MV-4-11 (cell line): ENCODE measurements at regions not wholly inside any gene's neighbourhood (a gene's known extent, or its start where the extent isn't known, plus 50 kb on each side); places are given as distances from the start of the nearest gene placed in this dataset.
"Not testable (repeated sequence)": the region's sequence is repeated elsewhere in the genome, so short reads cannot be mapped to it uniquely, and the experiment has no call there.

Experiments
- DNase-seq: peaks from one replicate; lab custom pipeline; 2025; lab: John Stamatoyannopoulos, UW

- no peak for DNase-seq
Observed at GRCh38 chr1:22332424-22332717, 119.3 kb upstream of the ZBTB40 start.

GRCh38 chr1:22332795-22333499 is 118.7 kb upstream of the ZBTB40 start:
- no peak for DNase-seq

- no peak for DNase-seq
Observed at GRCh38 chr1:22333516-22334121, 118.0 kb upstream of the ZBTB40 start.

- DNase-seq: no peak
Observed at GRCh38 chr1:22334860-22335550, 116.6 kb upstream of the ZBTB40 start.

DNA sequence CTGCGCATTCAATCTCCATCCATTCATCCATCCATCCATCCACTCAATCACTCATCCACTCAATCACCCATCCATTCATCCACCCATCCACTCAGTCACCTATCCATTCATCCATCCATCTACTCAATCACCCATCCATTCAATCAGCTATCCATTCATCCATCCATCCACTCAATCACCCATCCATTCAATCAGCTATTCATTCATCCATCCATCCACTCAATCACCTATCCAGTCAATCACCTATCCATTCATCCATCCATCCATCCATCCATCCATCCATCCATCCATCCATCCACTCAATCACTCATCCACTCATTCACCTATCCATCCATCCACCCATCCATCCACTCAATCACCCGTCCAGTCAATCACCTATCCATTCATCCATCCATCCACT is 115.4 kb upstream of the ZBTB40 start:
- DNase-seq: not testable (repeated sequence)

GRCh38 chr1:22336696-22337545 is 114.7 kb upstream of the ZBTB40 start:
- DNase-seq: not testable (repeated sequence)

GRCh38 chr1:22338071-22338765 is 113.4 kb upstream of the ZBTB40 start:
- DNase-seq: no peak

GRCh38 chr1:22339237-22339636 is 112.4 kb upstream of the ZBTB40 start:
- no peak for DNase-seq

DNA sequence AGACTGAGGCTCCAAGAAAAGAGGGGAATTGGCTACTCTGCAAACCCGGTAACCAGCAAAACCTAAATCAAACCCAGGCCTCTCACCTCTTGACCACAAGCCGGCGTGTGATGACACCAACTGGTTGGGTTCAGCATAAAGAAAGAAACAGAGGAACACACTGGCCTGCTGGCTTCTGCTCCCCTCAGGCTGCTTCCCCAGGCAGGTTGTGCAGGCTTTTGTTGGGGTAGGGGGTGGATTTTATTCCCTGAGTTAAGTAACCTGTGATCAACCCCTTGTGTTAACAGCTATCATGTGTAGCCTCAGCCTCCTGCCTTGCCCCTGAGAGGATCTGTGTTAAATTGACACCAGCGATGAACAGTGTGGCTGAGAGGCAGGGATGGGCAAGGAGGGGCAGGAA is 111.6 kb upstream of the ZBTB40 start:
- no peak for DNase-seq

DNA sequence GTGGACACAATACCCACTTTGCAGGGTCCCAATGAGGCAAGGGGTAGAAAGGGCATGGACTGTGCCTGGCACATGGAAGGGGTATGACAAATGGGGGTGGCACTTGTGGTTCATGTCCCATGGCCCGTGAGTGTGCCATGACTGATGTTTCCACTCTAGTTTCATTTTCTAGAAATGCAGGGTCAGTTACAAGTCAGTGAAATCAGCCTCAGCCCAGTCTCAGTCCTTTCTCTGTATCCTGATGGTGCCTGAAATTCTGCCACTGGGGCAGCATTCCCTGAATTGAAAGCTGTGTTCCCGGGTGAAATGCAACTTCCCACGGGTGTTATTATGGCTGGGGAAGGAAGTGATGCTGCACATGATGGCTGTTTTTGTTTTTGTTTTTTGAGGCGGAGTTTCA is 110.8 kb upstream of the ZBTB40 start:
- DNase-seq: no peak

- no peak for DNase-seq
Observed at GRCh38 chr1:22341791-22342605, 109.7 kb upstream of the ZBTB40 start.

DNA sequence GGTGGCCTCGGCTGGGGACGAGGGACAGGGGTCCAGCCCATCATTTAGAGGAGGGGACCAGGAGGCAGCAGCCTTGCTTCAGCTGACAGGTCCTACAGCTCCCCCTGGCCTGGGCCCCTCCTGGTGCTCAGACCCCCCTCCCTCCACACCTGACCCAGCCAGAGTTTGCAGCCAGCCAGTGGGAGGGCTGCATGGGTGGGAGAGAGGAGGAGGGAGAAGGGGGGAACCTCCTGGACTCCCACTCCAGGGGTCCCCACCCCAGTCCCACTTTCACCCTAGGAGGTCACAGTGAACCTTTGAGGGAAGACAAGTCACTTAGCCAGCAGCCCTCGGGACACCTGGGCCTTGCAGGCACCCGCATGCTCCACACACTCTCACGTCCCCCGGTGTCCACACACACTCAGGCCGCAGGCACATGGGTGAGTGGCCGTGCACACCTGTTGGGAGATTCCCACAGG is 108.9 kb upstream of the ZBTB40 start:
- no peak for DNase-seq

GRCh38 chr1:22343456-22344328 is 108.0 kb upstream of the ZBTB40 start:
- DNase-seq: no peak

DNA sequence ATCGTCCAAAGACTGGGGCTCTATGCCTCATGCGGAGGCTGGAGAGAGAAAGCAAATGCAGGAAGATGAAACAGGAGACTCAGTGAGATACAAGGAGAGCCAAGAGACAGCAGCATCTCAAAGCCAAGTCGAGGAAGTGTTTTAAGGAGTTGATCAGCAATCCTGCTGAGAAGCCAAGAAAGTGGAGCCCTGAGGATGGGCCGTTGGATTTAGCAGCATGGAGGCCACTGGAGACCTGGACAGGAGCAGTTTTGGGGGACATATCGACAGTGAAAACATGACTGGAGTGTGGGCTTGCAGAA is 107.4 kb upstream of the ZBTB40 start:
- DNase-seq: no peak

- DNase-seq: no peak
Observed at GRCh38 chr1:22344851-22345560, 106.6 kb upstream of the ZBTB40 start.

GRCh38 chr1:22347854-22348760 is 103.5 kb upstream of the ZBTB40 start:
- no peak for DNase-seq

GRCh38 chr1:22349362-22350043 is 102.1 kb upstream of the ZBTB40 start:
- DNase-seq: no peak
